ENCODE measurements at regions not wholly inside any gene's neighbourhood (a gene's known extent, or its start where the extent isn't known, plus 50 kb on each side); places are given as distances from the start of the nearest gene placed in this dataset.

DNA sequence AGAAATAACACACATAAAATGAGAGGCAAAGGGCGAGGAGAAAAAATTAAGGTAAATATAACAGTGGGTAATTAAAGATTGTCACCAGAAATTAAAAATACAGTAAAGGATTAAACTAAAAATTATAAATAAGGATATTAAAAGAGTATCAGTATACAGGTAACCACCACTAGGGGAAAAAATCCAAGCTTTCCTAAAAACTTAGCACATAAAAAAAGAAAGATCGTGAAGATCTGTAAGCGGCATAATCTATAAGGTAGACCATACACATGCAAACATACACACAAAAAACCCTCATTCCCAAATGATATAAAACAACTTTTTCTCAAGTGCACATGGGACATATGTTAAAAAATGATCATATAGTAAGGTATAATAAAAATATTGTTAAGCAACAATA is 577.3 kb upstream of the NUDT12 start:
- H3K9me3 ChIP-seq, result no peaks in the 10 kb centered on the region
- no peak for DNase-seq (ENCODE audit: low spot score)
- no peaks in the 10 kb centered on the region for H3K36me3 ChIP-seq
- no peaks in the 10 kb centered on the region for H3K27me3 ChIP-seq
- no peak overlapping the region for H3K4me3 ChIP-seq
- no peaks in the 10 kb centered on the region for H3K4me1 ChIP-seq
- H3K27ac ChIP-seq, result no peak overlapping the region
- TF ChIP-seq, protein P1, sequence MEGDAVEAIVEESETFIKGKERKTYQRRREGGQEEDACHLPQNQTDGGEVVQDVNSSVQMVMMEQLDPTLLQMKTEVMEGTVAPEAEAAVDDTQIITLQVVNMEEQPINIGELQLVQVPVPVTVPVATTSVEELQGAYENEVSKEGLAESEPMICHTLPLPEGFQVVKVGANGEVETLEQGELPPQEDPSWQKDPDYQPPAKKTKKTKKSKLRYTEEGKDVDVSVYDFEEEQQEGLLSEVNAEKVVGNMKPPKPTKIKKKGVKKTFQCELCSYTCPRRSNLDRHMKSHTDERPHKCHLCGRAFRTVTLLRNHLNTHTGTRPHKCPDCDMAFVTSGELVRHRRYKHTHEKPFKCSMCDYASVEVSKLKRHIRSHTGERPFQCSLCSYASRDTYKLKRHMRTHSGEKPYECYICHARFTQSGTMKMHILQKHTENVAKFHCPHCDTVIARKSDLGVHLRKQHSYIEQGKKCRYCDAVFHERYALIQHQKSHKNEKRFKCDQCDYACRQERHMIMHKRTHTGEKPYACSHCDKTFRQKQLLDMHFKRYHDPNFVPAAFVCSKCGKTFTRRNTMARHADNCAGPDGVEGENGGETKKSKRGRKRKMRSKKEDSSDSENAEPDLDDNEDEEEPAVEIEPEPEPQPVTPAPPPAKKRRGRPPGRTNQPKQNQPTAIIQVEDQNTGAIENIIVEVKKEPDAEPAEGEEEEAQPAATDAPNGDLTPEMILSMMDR (IDR thresholded peaks at IDR 0.05), result no peak

DNA sequence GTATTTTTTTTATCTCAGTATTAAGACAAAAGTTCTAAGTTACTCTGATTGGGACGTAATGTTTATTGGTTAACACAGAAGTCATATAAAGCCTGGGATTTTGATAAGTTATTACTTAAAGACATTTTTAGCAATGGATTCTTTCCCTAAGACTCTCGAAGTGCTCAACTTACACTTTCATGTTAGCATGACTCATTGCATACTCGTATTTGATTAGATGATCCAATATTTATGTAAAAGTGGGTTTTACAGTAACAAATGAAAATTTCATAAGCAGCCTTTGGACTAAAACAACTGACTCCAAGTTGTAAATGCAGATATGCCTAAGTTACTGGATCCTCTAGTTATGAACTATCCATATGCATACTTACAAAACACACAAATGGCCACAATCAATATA is 567.7 kb upstream of the NUDT12 start:
- Histone ChIP-seq H3K4me1 (no peaks in the 10 kb centered on the region), H3K36me3 (no peaks in the 10 kb centered on the region), H3K4me3 (no peak overlapping the region), H3K27ac (no peak overlapping the region), H3K9me3 (peaks cover 0 to 9% of the 10 kb centered on the region in 2 donors), H3K27me3 (no peaks in the 10 kb centered on the region)
- TF ChIP-seq, protein P1 (IDR thresholded peaks at IDR 0.05), result no peak
- DNase-seq (ENCODE audit: low spot score), result no peak

DNA sequence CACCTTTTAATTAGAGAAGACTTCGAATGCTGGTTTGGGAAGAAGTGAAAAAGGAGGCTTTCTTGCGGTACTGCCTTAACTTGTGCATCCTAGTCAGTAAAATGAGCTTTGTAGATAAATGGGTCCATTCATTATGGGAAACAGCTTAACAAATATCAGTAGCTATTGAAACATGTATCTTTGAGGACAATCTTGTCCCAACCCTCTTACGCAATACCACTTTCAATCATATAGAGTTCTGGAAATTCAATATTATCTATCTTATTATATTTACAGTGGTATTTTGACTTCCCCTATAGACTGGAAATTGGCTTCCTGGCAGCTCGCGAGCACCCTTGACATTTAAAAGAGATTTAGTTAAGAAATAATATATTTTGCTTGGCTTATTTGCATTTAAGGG is 565.8 kb upstream of the NUDT12 start:
- Histone ChIP-seq H3K4me3 (no peak overlapping the region), H3K36me3 (no peaks in the 10 kb centered on the region), H3K4me1 (no peaks in the 10 kb centered on the region), H3K27ac (no peak overlapping the region), H3K9me3 (no peaks in the 10 kb centered on the region), H3K27me3 (no peaks in the 10 kb centered on the region)
- no peak for DNase-seq (ENCODE audit: low spot score)
- TF ChIP-seq, protein P1 (IDR thresholded peaks at IDR 0.05), result no peak

DNA sequence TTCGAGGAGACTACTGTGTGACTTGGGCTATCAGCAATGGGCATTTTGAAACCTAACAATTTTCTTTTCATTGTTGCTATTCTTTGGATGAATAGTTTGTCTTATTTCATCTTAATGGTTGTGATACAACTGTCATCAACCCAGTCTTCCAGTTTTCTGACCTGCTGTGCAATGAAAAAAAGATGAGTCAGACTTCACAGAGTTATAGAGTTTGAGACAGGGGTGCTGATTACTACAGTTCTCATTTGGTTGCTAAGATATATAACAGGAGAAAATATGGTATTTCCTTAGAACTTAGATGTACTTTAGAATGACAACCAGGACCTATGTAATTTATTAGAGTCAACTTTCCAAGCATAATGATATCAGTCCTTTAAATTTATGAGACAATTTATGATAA is 564.4 kb upstream of the NUDT12 start:
- Histone ChIP-seq H3K36me3 (no peaks in the 10 kb centered on the region), H3K27me3 (no peaks in the 10 kb centered on the region), H3K4me3 (no peak overlapping the region), H3K9me3 (no peaks in the 10 kb centered on the region), H3K27ac (no peak overlapping the region), H3K4me1 (no peaks in the 10 kb centered on the region)
- TF ChIP-seq, protein P1 (IDR thresholded peaks at IDR 0.05), result no peak
- no peak for DNase-seq (ENCODE audit: low spot score)

DNA sequence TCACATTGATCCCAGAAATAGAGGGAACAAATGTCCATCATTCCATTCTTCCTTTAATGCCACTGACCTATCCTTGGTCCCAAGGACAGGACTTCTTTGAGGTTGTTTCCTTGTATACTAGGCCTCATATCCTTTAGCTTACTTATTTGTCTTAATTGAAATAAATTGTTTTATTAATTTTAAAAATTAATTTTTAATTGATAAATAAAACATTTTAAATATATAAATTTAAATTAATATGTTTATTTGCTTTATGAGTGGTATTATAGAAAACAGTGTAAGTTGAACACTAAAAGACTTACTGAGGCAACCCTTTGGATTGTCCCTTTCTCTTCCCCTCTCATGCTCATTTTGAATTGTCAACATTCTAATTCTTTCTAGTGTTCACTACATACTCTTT is 556.9 kb upstream of the NUDT12 start:
- TF ChIP-seq, protein P1 (IDR thresholded peaks at IDR 0.05), result no peak
- Histone ChIP-seq H3K27ac (no peak overlapping the region), H3K4me1 (no peaks in the 10 kb centered on the region), H3K36me3 (no peaks in the 10 kb centered on the region), H3K4me3 (no peak overlapping the region), H3K9me3 (no peaks in the 10 kb centered on the region), H3K27me3 (no peaks in the 10 kb centered on the region)
- DNase-seq (ENCODE audit: low spot score), result no peak

DNA sequence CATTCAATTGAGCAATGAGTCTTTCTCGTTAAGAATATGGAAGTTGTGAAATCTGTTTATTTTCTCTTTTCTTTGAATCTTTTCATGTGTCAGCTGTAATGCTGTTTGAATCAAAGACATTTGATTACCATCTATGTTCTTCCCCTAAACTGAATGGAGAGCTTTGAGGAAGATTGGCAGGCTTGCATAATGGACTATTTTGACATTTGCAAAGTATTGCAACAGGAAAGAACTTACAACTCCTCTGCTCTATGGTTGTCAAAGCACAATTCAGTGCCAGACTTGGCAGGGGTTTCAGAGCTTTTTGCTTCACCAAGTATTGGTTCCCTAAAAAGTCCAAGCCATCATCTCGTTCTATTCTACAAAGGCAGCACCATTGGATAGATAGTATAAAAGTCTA is 549.0 kb upstream of the NUDT12 start:
- Histone ChIP-seq H3K36me3 (no peaks in the 10 kb centered on the region), H3K4me3 (no peak overlapping the region), H3K4me1 (no peaks in the 10 kb centered on the region), H3K27ac (no peak overlapping the region), H3K27me3 (no peaks in the 10 kb centered on the region), H3K9me3 (peaks cover 0 to 10% of the 10 kb centered on the region in 2 donors)
- TF ChIP-seq, protein P1 (IDR thresholded peaks at IDR 0.05), result no peak
- DNase-seq (ENCODE audit: low spot score), result no peak
